ENCODE measurements at regions not wholly inside any gene's neighbourhood (a gene's known extent, or its start where the extent isn't known, plus 50 kb on each side); places are given as distances from the start of the nearest gene placed in this dataset.

DNA sequence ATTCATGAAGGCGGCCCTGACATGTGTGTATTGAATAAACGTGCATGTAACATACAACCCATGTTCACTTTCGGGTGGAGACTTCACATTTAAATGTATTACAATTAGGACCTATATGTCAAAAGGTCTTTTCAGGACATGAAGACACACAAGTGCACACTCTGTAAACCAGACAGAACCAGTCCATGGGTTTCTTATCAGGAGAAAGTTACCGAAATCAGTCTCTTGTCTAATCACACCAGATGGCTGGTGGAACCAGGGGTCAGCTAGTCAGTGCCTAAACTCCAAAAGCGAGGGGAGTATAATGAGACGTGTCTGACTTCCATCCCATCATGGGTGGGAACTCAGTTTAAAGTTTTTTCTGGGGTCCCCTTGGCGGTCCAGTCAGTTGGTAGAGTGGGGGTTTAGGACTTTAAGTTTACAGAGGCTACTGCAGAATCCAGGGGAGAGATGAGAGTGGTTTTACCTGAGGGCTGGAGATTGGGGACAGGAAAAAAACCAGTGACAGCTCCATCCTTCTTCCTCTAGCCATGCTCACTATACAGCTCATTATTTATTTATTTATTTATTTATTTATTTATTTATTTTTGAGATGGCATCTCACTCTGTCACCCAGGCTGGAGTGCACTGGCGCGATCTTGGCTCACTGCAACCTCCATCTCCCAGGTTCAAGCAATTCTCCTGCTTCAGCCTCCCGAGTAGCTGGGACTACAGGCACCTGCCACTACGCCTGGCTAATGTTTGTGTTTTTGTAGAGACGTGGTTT is 251.3 kb upstream of the LYZL1 start:
- no peak for DNase-seq

DNA sequence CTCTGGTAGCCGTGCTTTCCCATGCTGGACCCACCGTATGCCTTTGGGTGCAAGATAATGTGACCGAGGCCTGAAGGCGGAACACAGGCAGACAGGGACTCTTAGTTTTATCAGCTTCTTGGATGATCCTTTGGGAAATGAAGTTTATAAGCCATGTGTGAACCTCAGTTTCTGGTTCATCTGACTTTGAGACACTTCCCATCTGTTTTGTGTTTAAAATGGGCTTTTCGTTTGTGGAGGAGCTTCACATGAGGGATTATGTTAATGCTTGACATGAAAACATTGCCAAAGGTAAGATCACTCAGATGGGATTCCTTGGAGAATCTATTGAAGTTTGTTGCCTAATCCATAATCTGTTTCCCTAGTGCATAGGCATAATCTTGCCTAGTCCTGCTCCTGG is 249.8 kb upstream of the LYZL1 start:
- DNase-seq = no peak

DNA sequence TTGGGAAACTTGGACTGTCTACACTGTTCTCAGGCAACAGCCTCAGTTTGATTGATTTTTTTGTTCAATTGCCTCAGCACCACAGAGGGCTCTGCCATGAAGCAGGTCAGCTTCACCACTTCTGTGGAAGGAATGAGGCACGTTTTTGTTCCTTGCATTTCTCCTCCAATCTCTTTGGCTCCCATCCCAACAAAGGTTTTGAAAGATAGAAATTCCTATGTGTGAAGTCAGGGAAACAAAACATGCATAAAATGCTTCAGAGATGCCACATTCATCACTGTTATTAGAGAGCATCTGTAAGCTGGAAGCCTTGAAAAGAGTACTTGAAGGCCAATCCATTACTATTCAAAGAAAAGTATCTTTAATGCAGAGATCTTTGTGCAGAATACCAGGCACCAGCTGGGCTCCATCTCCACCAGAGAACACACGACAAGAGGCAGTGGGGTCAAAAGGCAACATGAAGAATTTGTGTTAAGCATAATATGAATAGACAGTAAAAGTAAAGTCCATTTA is 249.1 kb upstream of the LYZL1 start:
- DNase-seq = no peak

- DNase-seq = no peak
These were observed 247.3 kb upstream of the LYZL1 start for GRCh38 chr10:29041616-29042015.

DNA sequence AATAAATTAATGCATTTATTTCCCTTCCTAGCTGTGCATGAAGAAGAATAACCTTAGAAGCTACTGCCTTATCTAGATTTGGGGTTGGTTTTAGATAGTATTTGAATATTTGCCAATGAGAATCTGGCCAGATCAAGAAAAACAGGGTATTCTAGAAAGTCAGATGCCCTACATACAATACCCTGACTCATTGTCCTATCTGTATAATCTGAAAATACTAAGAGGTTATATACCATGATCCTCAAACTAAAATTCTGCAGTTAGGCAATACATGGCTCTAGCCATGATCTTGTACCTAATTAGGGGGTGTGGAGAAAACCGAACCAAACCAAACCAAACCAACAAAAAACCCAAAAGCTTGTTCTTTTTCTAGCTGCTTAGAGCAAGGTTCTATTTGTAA is 240.4 kb upstream of the LYZL1 start:
- DNase-seq = no peak

GRCh38 chr10:29050081-29050480 is 238.8 kb upstream of the LYZL1 start:
- DNase-seq = no peak

DNA sequence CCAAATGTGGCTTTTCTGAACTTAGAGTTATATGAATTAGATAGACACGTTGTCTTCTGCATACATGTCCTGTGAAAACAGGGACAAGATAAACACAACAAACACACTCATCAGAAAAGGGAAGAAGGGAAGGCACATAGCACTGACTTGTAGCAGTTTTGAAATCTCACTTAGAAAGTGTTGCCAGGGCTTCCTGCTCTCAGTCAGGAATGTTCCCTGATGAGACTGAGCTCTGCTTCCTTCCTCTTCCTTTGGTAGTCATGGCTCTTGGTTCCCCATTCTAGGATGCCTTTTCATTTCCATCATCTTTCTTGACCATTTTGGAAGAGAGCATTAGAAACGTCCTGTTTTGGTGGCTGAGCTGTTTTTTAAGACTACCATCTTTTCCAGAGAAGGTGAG is 233.8 kb upstream of the LYZL1 start:
- DNase-seq = no peak

GRCh38 chr10:29056729-29057128 is 232.1 kb upstream of the LYZL1 start:
- DNase-seq = no peak

GRCh38 chr10:29057822-29058331 is 231.0 kb upstream of the LYZL1 start:
- no peak for DNase-seq

DNA sequence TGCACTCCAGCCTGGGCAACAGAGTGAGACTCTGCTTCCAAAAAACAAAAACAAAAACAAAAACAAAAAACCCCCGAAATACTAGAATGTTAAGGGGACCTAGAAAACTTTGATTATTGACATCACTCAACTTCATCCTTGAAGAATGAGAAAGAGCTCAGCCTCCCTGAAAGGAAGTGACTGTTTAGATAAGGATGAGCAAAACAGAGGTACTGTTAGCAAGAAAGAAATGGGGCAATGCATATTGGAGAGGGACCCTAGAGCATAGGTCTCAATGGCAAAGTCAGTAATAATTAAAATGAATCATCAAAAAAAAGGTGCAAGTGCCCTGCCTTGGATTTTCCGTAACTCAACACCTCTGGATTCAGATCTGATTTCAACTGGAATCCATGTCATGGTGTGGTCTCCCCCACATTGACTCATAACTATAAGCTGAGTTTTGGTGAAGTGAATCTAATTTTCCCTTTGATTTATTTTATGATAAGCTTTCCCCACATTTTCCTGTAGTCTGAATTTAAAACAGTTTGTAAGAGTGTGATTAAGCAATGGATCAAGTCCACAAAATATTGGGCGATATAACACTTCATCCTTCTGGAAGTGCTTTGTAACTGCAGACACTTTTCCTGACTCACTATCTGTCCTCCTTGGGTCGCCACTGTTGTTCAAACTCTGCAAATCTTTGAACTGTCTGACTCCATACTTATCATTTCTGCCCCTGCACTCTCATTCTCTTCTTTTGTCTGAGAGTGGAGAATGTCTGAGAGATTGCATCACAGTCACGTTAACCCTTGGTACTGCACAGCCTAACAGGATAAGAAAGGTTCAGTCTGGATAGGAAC is 224.8 kb upstream of the LYZL1 start:
- DNase-seq = no peak

DNA sequence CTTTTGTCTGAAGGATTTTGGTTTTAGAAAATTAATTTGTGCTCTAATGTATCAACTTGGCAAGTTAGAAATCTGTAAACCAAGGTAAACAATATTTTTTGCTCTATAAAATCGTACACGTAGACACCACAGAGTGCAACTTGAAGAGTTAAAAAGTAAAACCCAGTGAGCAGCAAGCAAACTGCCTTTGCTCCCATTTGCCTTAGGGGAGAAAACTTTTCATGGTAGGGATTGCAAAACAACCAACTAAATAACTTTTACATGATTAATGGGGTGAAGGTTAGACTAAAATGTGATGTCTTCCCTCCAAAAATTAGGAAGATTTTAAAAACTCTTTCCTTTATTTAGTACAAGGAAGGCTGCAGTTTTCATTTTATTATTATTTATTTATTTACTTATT is 224.2 kb upstream of the LYZL1 start:
- no peak for DNase-seq

DNA sequence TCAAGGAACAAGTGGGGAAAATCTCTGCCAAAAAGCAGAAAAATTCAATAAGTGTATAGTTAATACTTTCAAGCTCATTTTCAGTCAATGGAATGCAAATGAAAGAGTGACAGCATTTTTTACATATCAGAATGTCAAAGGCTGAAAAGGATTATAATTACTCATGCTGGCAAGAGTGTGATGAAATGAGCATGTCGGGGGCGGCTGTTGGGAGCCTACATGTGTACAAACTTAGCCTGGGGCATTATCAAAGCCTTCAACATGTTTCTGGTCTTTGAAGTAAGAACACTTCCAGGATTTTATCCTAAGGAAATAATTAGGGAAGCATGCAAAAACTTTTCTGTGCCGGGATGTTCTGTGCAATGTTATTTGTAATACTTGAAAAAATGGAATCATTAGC is 221.7 kb upstream of the LYZL1 start:
- DNase-seq = no peak

- no peak for DNase-seq
These were observed 221.2 kb upstream of the LYZL1 start for GRCh38 chr10:29067628-29068027.

- no peak for DNase-seq
These were observed 220.6 kb upstream of the LYZL1 start for GRCh38 chr10:29068302-29068701.

DNA sequence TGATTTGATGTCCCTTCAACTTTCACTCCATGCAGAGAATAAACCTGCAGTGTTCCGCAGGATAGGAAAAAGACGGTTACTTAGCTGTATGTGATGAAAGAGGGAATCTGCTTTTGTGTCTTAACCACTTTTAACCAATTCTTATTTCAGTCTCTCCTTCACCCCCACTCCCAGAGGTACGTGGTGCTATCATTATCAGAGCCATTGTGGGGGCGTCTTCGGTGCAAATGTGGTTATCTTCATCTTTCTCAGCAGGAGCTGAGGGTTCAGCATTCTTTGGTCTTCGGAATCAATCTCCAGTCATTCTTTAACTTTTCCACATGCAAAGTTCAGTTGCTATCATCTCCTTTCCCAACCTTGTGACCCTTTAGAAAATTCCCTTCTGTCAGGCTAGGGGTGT is 219.9 kb upstream of the LYZL1 start:
- no peak for DNase-seq

GRCh38 chr10:29069941-29070340 is 218.9 kb upstream of the LYZL1 start:
- DNase-seq = no peak

DNA sequence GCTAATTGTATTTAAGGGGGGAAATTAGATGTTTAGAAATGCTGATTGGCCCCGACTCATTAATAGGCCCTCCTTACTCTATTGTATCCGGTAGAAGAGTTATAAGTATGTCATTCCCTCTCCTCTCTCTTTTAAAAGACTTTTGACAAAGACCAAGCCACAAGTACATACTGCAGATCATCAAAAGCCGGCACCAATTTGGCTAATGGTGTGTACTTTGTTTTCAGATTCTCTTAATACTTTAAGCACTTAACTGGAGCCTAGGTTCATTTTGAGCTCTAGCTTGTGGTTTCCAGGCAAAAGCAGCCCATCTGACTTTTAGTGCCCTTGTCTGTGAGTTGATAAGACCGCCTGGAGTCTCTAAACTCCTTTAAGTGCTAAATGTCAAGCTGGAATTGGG is 210.0 kb upstream of the LYZL1 start:
- no peak for DNase-seq

DNA sequence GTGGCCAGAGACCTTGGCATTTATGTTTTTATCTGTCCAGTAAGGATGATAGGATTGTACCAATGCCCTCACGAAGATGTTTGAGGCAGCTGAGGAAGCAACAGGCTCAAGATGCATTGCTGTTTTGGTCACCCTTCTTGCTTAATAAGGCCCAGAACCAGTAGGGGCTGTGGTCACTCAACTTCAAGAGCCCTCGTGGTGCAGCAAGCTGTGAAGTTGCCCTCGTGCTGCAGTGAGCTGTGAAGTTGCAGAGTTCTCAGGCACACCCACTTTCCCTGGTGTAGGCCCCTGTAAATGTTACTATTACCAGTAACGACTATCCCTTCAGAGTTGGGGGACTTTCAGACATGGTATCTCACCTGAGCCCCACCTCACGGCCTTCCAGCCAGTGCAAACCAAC is 207.6 kb upstream of the LYZL1 start:
- no peak for DNase-seq

DNA sequence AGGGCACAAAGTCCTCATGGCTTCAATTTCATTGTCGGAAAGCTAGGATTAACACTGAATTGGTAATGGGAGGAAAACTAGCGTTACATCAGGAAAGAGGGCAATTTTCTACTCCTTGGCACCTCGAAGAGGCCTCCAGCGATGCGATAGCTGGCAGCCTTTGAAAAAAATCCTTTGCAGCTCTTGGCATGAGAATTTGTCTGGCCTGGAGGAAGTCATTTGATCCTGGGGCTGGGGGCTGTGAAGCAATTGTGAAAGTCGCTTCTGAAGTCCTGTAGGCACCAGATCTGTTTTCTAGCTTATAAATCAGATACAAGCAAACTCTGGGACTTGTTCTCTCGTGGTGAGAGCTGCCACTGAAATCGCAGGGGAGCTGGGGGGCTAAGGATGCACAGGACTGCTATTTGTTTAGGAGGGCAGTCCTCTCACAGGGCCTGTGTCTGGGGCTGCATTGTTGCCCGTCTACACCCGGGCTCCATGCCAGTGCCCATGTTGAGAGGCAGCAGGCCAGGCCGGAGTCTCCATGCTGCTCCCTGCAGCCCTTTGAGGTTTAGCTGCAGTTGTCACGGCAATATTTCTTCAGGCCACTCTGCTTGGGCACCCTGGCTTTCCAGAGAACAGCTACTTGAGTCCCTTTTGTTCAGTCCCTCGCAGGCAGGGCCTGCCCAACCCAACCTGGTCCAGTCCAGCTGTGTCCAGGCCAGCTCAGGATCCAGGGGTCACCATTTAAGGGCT is 206.8 kb upstream of the LYZL1 start:
- DNase-seq = no peak

GRCh38 chr10:29083096-29083495 is 205.8 kb upstream of the LYZL1 start:
- DNase-seq = no peak

DNA sequence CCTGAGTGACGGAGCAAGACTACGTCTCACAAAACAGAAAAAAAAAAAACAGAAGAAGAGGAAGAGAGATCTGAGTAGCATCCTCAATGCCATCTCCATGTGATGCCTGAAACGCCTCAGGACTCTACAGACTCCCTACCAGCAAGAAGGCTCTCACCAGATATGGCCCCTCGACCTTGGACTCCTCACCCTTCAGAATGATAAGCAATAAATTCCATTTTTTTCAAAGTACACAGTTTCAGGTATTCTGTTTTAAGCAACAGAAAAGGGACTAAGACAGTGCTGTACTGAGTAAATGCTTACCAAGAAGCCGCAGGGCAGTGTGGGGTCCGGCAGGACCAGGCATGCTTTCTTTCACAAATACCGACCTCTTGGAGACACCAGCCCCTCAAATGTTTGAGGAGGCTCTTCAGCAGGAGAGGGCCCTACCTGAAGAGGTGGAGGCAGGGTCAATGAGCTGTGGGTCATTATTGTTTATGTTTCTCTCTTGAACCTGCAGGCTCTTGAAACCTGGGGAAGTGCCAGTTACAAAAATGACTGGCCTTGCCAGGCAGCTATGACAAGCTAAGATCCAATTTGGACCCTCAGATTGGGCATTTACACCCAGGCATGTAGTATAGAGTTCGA is 204.1 kb upstream of the LYZL1 start:
- DNase-seq = no peak

DNA sequence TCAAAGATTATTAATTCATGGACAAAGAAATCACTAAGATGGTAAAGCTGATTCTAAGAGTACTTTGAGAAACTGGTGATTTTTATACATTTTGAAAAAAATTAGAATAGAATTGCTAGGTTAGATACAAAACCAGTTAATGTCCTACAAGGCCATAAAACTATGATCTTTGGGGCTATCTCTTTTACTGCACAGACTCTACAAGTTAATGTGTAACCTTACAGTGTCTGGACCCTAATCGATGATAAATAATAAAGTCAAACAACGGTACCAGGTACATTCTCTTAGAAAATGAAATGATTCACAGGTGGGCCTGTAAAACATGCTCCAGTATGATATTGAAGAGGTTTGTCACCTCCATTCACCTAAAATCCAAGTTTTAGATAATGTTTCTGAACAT is 199.8 kb upstream of the LYZL1 start:
- DNase-seq = no peak

DNA sequence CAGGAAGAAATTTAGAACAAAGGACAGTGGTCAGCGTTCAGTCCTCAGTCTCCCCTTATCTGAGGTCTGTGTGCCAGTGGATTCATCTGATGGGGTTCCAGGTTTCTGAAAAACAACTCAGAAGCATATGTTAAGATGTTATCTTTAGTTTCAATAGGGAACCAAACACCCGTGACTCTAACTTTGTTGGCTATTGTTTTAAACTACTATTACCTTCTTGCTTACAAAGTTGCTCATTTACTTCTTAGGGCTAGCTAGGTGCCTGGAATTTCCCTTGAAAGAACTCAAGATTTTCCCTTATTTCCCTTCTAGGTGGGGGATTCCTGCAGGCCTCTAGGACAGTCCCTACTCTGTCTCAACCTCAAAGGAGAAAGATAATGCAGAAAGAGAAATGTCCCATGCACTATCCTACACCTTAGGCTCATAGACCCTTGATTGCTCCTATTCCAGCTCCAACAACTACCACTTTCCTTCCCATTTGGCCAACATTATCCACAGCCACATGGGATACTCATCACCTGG is 192.5 kb upstream of the LYZL1 start:
- no peak for DNase-seq

Data from NCI-H510A (cell line).